ENCODE measurements at regions not wholly inside any gene's neighbourhood (a gene's known extent, or its start where the extent isn't known, plus 50 kb on each side); places are given as distances from the start of the nearest gene placed in this dataset.

DNA sequence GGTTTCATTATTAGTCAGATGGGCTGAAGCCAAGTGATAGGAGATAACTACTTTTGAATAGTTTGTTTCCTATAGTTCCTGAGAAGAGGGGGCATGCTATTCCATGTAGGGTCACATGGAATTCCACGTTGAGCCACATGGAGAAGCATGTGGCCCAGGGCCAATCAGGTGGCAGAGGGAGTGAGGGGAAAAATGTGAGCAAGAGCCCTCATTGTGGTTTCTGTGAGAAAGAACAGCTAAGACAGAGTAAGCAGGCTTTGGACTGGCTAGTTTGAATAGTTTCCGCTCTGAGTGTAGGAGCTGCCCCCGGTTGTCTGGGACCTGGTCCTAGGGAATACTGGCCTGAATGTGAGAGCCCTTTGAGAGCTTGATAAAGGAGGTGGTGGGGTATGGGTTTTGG is 69.9 kb upstream of the CNTNAP4 start:
- TF ChIP-seq CTCF (IDR thresholded peaks at IDR 0.05; ENCODE audit: low read depth, low read length, poor library complexity, severe bottlenecking) (no peak), EZH2phosphoT487 (IDR thresholded peaks at IDR 0.05; ENCODE audit: borderline replicate concordance, low read length) (no peak)
